ENCODE measurements at regions not wholly inside any gene's neighbourhood (a gene's known extent, or its start where the extent isn't known, plus 50 kb on each side); places are given as distances from the start of the nearest gene placed in this dataset.

DNA sequence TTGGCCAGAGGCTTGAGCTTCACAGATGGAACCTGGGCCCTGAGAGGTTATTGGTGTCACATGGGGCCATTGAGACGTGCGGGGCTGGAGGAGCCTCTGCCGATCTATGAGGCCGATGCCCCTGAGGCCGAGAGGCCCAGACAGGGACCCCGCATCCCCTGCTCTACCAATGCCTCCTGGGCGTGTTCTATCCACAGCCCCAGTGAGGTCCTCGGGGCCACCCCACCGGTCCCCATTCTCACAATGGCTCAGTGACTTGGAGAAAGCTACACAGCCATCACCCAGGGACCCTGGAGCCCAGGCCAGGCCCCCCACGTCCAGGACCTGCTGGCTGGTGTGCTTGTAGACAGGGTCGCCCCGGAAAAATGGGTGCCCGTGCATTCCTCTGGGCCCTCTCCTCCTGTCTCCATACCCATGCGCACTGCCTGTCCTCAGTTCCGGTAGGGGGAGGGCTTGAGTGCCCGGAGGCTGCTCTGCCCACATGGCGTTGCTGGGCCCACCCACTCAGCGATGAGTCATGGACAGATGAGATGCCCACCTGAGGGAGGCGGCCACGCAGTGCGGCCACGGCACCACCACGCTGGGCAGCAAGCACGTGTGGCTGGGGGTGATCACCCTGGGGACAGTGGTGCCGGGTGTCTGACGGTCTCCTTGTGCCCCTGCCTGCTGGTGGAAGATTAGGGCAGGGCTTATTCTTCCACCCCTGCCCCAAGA lies 1224.7 kb downstream of the BRD1 start:
- Histone ChIP-seq H3K9me3 (ENCODE audit: control insufficient read depth in 2 of 2, low read length in 2 of 2) (no peaks in the 10 kb centered on the region), H3K9ac (ENCODE audit: low read depth in 1 of 2, low read length in 2 of 2) (no peak overlapping the region), H3K36me3 (ENCODE audit: control insufficient read depth in 2 of 2, insufficient read depth in 2 of 2, low read length in 2 of 2) (no peaks in the 10 kb centered on the region), H3K27me3 (ENCODE audit: control insufficient read depth in 2 of 2, insufficient read depth in 2 of 2, low read length in 2 of 2) (no peaks in the 10 kb centered on the region), H3K4me1 (ENCODE audit: control insufficient read depth in 2 of 2, insufficient read depth in 2 of 2, low read length in 2 of 2) (no peaks in the 10 kb centered on the region), H3K27ac (ENCODE audit: low read depth in 2 of 2, low read length in 2 of 2) (no peak overlapping the region), H3K4me3 (ENCODE audit: low read length in 2 of 2) (no peak overlapping the region)

DNA sequence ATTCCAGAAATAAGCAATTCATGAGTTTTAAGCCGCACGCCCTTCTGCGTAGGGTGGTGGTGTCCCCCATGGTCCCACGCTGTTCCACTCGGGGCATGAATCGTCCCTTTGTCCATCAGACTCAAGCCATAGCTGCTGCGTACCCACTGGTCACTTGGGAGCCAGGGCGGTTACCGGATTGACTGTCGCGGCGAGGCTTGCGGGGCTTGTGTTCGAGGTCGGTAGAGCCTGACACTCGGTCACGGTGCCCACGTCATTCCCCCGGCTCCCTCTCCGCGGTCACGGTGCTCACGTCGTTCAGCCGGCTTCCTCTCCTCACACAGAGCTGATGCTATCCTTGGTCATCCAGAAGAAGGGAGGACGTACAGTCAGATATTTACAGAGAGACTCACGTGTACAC lies 1227.0 kb downstream of the BRD1 start:
- no peak overlapping the region for H3K4me3 ChIP-seq (ENCODE audit: low read length in 2 of 2)
- no peak overlapping the region for H3K9ac ChIP-seq (ENCODE audit: low read depth in 1 of 2, low read length in 2 of 2)
- no peaks in the 10 kb centered on the region for H3K4me1 ChIP-seq (ENCODE audit: control insufficient read depth in 2 of 2, insufficient read depth in 2 of 2, low read length in 2 of 2)
- H3K9me3 ChIP-seq (ENCODE audit: control insufficient read depth in 2 of 2, low read length in 2 of 2): no peaks in the 10 kb centered on the region
- H3K27me3 ChIP-seq (ENCODE audit: control insufficient read depth in 2 of 2, insufficient read depth in 2 of 2, low read length in 2 of 2): no peaks in the 10 kb centered on the region
- H3K36me3 ChIP-seq (ENCODE audit: control insufficient read depth in 2 of 2, insufficient read depth in 2 of 2, low read length in 2 of 2): no peaks in the 10 kb centered on the region
- H3K27ac ChIP-seq (ENCODE audit: low read depth in 2 of 2, low read length in 2 of 2): no peak overlapping the region

DNA sequence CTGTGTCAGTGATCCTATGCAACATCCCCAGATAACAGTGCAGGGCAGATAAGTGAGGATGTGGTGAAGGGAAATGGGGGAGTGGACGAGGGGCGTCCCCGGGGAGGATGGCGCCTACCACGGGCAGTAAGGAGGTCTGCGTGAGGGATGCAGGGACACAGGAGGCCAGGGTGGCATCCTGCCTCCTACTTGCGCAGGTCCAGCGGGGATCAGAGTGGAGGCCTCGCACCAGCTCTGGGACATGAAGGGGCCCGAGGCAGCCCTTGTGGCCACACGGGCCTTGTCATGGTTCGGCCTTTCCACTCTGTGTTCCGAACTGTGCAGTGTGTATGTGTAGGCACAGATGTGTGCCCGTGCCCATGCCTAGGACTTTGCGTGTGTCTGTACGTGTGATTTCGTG lies 1227.5 kb downstream of the BRD1 start:
- no peaks in the 10 kb centered on the region for H3K9me3 ChIP-seq (ENCODE audit: control insufficient read depth in 2 of 2, low read length in 2 of 2)
- no peak overlapping the region for H3K4me3 ChIP-seq (ENCODE audit: low read length in 2 of 2)
- no peaks in the 10 kb centered on the region for H3K4me1 ChIP-seq (ENCODE audit: control insufficient read depth in 2 of 2, insufficient read depth in 2 of 2, low read length in 2 of 2)
- H3K9ac ChIP-seq (ENCODE audit: low read depth in 1 of 2, low read length in 2 of 2): no peak overlapping the region
- no peaks in the 10 kb centered on the region for H3K27me3 ChIP-seq (ENCODE audit: control insufficient read depth in 2 of 2, insufficient read depth in 2 of 2, low read length in 2 of 2)
- H3K36me3 ChIP-seq (ENCODE audit: control insufficient read depth in 2 of 2, insufficient read depth in 2 of 2, low read length in 2 of 2): no peaks in the 10 kb centered on the region
- H3K27ac ChIP-seq (ENCODE audit: low read depth in 2 of 2, low read length in 2 of 2): no peak overlapping the region

DNA sequence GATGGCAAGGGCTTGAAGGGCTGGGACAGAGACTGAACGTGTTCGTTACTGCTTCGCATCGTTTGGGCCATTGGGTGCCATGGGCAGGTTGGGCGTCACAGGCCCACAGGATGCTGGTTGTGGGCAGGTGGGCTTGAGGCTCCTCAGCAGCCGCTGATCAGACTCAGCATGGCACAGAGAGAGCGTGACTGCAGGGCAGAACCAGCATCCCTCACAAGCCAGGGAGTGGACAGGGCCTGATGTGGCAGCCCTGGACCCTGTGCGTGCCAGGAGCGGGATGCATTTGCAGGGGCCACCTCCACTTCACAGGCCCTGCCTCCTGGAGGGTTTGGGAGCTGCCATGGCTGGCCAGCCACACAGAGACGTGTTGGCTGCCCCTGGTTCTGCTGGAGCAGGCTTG lies 1228.3 kb downstream of the BRD1 start:
- Histone ChIP-seq H3K4me3 (ENCODE audit: low read length in 2 of 2) (no peak overlapping the region), H3K9ac (ENCODE audit: low read depth in 1 of 2, low read length in 2 of 2) (no peak overlapping the region), H3K27ac (ENCODE audit: low read depth in 2 of 2, low read length in 2 of 2) (no peak overlapping the region), H3K27me3 (ENCODE audit: control insufficient read depth in 2 of 2, insufficient read depth in 2 of 2, low read length in 2 of 2) (no peaks in the 10 kb centered on the region), H3K36me3 (ENCODE audit: control insufficient read depth in 2 of 2, insufficient read depth in 2 of 2, low read length in 2 of 2) (no peaks in the 10 kb centered on the region), H3K9me3 (ENCODE audit: control insufficient read depth in 2 of 2, low read length in 2 of 2) (no peaks in the 10 kb centered on the region), H3K4me1 (ENCODE audit: control insufficient read depth in 2 of 2, insufficient read depth in 2 of 2, low read length in 2 of 2) (no peaks in the 10 kb centered on the region)

DNA sequence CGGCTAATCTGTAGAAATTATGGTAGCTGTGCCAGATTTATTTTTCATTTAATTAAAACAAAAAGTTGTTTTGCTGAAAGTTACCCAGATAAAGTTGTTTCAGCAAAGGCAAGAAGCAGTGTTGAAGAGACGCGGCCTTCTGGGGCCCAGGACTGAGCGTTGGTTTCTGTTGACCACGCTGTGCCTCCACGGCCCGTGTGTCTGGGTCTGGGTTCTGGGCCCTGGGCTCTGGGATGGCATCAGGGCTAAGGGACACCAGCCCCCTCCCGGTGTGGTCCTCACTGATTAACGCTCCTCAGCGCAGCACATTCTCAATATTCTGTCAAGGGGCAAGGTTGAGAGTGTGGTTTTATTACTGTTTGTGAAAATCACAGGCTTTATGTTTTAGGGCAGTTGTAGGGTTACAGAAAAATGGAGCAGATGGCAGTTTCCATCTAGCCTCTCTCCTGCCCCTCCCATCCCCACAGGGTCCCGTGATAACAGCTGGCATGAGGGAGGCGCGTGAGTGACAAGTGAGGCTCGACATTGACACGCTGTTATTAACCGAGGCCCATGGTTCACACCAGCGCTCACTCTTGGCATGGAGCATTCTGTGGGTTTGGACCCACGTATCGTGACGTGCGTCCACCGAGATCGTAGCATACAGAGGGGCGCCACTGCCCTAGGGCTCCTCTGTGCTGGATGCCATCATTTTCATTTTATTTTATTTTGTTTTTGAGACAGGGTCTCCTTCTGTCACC lies 1231.4 kb downstream of the BRD1 start:
- Histone ChIP-seq H3K4me3 (ENCODE audit: low read length in 2 of 2) (no peak overlapping the region), H3K4me1 (ENCODE audit: control insufficient read depth in 2 of 2, insufficient read depth in 2 of 2, low read length in 2 of 2) (no peaks in the 10 kb centered on the region), H3K36me3 (ENCODE audit: control insufficient read depth in 2 of 2, insufficient read depth in 2 of 2, low read length in 2 of 2) (no peaks in the 10 kb centered on the region), H3K9ac (ENCODE audit: low read depth in 1 of 2, low read length in 2 of 2) (no peak overlapping the region), H3K9me3 (ENCODE audit: control insufficient read depth in 2 of 2, low read length in 2 of 2) (no peaks in the 10 kb centered on the region), H3K27ac (ENCODE audit: low read depth in 2 of 2, low read length in 2 of 2) (no peak overlapping the region), H3K27me3 (ENCODE audit: control insufficient read depth in 2 of 2, insufficient read depth in 2 of 2, low read length in 2 of 2) (no peaks in the 10 kb centered on the region)

DNA sequence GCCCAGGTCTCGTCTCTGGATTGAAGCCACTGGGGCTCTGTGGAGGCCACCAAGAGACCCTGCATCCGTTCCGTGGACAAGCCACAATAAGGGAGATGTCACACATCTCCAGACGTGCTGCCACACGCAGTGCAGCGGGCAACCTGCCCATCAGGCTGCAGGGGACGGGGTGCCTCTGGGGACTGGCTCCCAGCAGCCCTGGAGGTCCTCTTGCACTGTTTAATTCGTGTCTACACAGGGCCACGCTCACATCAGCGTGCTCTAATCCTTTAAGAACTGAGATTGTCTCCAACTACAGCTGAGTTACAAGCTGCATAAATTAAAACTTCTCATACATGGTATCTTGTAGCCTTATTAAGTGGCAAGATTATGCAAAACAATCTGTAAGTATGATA lies 1232.2 kb downstream of the BRD1 start:
- Histone ChIP-seq H3K36me3 (ENCODE audit: control insufficient read depth in 2 of 2, insufficient read depth in 2 of 2, low read length in 2 of 2) (no peaks in the 10 kb centered on the region), H3K9me3 (ENCODE audit: control insufficient read depth in 2 of 2, low read length in 2 of 2) (no peaks in the 10 kb centered on the region), H3K27me3 (ENCODE audit: control insufficient read depth in 2 of 2, insufficient read depth in 2 of 2, low read length in 2 of 2) (no peaks in the 10 kb centered on the region), H3K4me3 (ENCODE audit: low read length in 2 of 2) (no peak overlapping the region), H3K27ac (ENCODE audit: low read depth in 2 of 2, low read length in 2 of 2) (no peak overlapping the region), H3K4me1 (ENCODE audit: control insufficient read depth in 2 of 2, insufficient read depth in 2 of 2, low read length in 2 of 2) (no peaks in the 10 kb centered on the region), H3K9ac (ENCODE audit: low read depth in 1 of 2, low read length in 2 of 2) (no peak overlapping the region)

DNA sequence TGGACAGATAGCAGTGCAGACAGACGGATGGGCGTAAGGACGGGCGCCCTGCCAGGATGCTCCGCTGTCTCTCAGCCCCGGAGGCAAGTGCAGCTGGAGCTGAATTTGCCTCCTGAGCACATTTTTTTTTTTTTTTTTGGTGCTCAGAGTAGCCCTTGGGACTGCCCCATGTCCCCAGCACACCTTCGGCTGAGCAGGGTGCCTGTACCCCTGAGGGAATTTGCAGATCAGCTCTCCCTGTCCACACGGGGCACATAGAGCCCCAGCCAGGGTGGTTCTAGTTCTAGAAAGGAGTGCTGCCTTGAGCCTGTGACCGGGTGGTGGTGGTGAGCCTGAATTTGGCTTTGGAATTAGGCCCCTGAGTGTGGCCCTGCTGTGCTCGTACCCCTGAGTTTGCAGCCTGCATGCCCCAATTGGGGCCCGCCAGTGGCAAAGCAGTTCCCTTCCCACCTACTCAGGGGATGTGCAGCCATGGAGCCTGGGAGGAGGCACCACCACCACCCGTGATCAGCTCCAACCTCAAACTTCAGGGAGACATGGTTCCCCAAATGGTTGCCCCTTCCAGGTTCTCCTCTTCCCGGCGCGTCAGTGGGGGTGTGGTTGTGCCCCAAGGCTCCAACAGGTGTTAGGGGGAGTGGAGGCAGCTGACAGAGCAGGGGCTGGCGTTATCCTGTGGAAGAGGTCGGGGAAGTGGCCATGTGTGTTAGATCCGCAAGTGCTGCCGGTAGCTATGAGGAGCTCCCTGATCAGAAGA lies 1232.7 kb downstream of the BRD1 start:
- Histone ChIP-seq H3K9me3 (ENCODE audit: control insufficient read depth in 2 of 2, low read length in 2 of 2) (no peaks in the 10 kb centered on the region), H3K27me3 (ENCODE audit: control insufficient read depth in 2 of 2, insufficient read depth in 2 of 2, low read length in 2 of 2) (no peaks in the 10 kb centered on the region), H3K4me1 (ENCODE audit: control insufficient read depth in 2 of 2, insufficient read depth in 2 of 2, low read length in 2 of 2) (no peaks in the 10 kb centered on the region), H3K4me3 (ENCODE audit: low read length in 2 of 2) (no peak overlapping the region), H3K36me3 (ENCODE audit: control insufficient read depth in 2 of 2, insufficient read depth in 2 of 2, low read length in 2 of 2) (no peaks in the 10 kb centered on the region), H3K9ac (ENCODE audit: low read depth in 1 of 2, low read length in 2 of 2) (no peak overlapping the region), H3K27ac (ENCODE audit: low read depth in 2 of 2, low read length in 2 of 2) (no peak overlapping the region)

DNA sequence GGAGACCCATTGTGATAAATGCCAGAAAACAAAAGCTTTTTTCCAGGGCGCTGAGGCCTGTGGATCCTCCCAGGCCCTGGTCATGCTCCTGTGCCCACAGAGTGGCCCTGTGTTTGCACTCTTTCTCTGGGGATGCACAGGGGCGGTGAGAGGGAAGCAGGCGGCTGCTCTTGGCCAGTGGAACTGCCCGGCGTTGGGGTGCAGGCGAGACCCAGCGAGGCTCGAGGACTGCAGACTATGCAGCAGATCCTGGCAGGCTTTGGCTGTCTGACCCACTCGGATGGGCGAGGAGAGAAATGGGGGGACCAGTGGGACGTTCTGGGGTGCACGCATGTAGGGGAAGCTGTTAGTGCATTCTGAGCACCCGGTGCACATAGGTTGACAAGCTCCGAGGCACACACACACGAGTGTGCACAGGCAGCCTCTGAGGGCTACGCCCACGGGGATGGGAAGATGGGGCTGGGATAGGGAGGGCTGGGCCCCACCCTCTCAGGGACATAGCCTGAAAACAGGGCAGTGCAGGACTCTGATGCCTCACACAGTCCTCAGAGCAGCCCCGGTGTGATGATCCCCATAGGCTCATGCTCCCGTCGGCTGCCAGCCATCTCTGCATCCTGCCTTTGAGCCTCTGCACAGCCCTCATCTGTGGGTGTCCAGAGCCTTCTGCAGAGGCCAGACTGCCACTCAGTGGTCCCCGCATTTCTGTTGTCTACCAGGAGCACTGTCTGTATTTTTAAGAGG lies 1233.5 kb downstream of the BRD1 start:
- Histone ChIP-seq H3K9ac (ENCODE audit: low read depth in 1 of 2, low read length in 2 of 2) (no peak overlapping the region), H3K36me3 (ENCODE audit: control insufficient read depth in 2 of 2, insufficient read depth in 2 of 2, low read length in 2 of 2) (no peaks in the 10 kb centered on the region), H3K27ac (ENCODE audit: low read depth in 2 of 2, low read length in 2 of 2) (no peak overlapping the region), H3K27me3 (ENCODE audit: control insufficient read depth in 2 of 2, insufficient read depth in 2 of 2, low read length in 2 of 2) (no peaks in the 10 kb centered on the region), H3K4me3 (ENCODE audit: low read length in 2 of 2) (no peak overlapping the region), H3K4me1 (ENCODE audit: control insufficient read depth in 2 of 2, insufficient read depth in 2 of 2, low read length in 2 of 2) (no peaks in the 10 kb centered on the region), H3K9me3 (ENCODE audit: control insufficient read depth in 2 of 2, low read length in 2 of 2) (no peaks in the 10 kb centered on the region)

DNA sequence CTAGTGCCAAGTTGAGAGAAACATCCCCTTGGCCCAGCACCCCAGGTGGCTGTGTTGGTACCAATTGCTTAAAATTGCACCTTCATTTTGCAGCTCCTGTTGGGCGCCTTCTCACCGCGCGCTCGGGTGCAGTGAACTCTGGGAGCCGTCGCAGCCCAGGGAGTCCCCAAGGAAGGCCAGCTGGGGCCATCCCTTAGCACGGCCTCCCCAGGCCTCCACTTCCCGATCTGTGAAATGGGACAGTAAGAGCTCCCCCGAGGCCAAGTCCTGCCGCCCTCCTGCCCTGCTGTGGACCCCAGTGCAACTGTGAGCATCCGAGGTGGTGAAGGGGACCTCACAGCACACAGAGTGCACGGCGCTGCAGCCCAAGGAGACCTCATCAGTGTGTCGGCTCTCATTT lies 1234.1 kb downstream of the BRD1 start:
- no peaks in the 10 kb centered on the region for H3K36me3 ChIP-seq (ENCODE audit: control insufficient read depth in 2 of 2, insufficient read depth in 2 of 2, low read length in 2 of 2)
- no peaks in the 10 kb centered on the region for H3K9me3 ChIP-seq (ENCODE audit: control insufficient read depth in 2 of 2, low read length in 2 of 2)
- no peaks in the 10 kb centered on the region for H3K27me3 ChIP-seq (ENCODE audit: control insufficient read depth in 2 of 2, insufficient read depth in 2 of 2, low read length in 2 of 2)
- H3K4me3 ChIP-seq (ENCODE audit: low read length in 2 of 2): no peak overlapping the region
- H3K4me1 ChIP-seq (ENCODE audit: control insufficient read depth in 2 of 2, insufficient read depth in 2 of 2, low read length in 2 of 2): no peaks in the 10 kb centered on the region
- H3K9ac ChIP-seq (ENCODE audit: low read depth in 1 of 2, low read length in 2 of 2): no peak overlapping the region
- H3K27ac ChIP-seq (ENCODE audit: low read depth in 2 of 2, low read length in 2 of 2): no peak overlapping the region

DNA sequence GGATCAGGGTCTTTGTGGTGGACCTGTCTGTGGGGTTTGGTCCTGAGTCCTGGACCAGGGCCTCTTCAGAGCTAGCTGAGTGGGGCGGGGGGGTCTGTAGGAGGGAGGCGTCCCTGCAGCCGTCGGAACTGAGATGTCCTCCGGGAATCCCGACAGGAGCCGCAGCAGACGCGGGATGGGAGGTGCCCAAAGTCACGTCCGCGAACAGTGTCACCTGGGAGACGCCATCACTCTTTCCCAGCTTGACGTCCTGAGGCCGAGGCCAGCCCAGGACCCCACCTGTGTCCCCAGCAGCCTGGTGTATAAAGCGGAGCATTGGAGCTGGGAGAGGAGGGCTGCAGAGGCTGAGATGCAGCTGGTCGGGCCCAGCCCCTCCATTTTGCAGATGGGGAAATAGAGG lies 1234.7 kb downstream of the BRD1 start:
- Histone ChIP-seq H3K9me3 (ENCODE audit: control insufficient read depth in 2 of 2, low read length in 2 of 2) (no peaks in the 10 kb centered on the region), H3K9ac (ENCODE audit: low read depth in 1 of 2, low read length in 2 of 2) (no peak overlapping the region), H3K27ac (ENCODE audit: low read depth in 2 of 2, low read length in 2 of 2) (no peak overlapping the region), H3K4me3 (ENCODE audit: low read length in 2 of 2) (no peak overlapping the region), H3K27me3 (ENCODE audit: control insufficient read depth in 2 of 2, insufficient read depth in 2 of 2, low read length in 2 of 2) (no peaks in the 10 kb centered on the region), H3K4me1 (ENCODE audit: control insufficient read depth in 2 of 2, insufficient read depth in 2 of 2, low read length in 2 of 2) (no peaks in the 10 kb centered on the region), H3K36me3 (ENCODE audit: control insufficient read depth in 2 of 2, insufficient read depth in 2 of 2, low read length in 2 of 2) (no peaks in the 10 kb centered on the region)
